ENCODE measurements at regions not wholly inside any gene's neighbourhood (a gene's known extent, or its start where the extent isn't known, plus 50 kb on each side); places are given as distances from the start of the nearest gene placed in this dataset.

DNA sequence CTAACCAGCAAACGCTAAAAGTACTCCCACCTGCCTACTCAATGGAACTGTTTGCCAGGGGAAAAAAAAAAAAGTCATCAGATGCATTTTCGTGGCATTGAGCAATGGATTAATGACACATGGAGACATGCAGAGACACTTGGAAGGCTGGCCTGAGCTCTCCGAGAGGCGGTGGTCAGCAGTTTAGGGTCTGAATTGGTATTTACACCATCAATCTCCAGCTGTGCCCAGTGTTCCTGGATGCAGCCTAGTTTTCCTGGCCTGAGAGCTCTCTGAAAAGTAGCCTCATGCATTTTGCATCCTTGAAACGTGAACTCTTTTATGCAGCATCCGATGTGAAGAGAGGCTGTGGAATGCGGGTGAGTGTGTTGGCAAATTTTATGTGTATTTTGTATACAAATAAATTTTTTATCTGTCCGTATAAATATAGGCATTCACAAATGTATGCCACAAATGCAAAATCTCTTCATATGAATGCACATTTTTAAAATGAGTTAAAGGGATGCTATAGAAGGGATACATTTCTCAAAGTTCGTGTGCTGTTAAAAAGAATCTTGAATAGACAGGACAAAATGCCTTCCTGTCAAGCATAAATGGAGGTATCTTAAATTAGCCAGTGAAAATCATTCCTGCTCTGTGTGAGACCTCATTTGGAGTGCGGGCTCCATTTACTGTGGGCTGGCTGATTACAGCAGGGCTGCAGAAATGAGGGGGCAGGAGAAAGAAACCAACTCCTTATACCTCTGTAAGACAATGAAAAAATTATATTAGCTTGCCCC is 137.7 kb upstream of the PFKP start:
- ATAC-seq (no peak), DNase-seq (no peak)
- Histone ChIP-seq H3K4me1 (peaks cover 0 to 9% of the 10 kb centered on the region in 2 donors), H3K9me3 (no peaks in the 10 kb centered on the region), H3K4me3 (no peak overlapping the region), H3K36me3 (no peaks in the 10 kb centered on the region), H3K27ac (no peak overlapping the region), H3K27me3 (peaks cover 0 to 24% of the 10 kb centered on the region in 2 donors)
- intact Hi-C loops (cut with DNase I) = loop anchor here in 1 of 2 donors (10.0 kb wide), 1 partner anchor 105 kb away; no protein-coding TSS in a partner anchor
- TF ChIP-seq, protein P1, sequence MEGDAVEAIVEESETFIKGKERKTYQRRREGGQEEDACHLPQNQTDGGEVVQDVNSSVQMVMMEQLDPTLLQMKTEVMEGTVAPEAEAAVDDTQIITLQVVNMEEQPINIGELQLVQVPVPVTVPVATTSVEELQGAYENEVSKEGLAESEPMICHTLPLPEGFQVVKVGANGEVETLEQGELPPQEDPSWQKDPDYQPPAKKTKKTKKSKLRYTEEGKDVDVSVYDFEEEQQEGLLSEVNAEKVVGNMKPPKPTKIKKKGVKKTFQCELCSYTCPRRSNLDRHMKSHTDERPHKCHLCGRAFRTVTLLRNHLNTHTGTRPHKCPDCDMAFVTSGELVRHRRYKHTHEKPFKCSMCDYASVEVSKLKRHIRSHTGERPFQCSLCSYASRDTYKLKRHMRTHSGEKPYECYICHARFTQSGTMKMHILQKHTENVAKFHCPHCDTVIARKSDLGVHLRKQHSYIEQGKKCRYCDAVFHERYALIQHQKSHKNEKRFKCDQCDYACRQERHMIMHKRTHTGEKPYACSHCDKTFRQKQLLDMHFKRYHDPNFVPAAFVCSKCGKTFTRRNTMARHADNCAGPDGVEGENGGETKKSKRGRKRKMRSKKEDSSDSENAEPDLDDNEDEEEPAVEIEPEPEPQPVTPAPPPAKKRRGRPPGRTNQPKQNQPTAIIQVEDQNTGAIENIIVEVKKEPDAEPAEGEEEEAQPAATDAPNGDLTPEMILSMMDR (IDR thresholded peaks at IDR 0.05) = no peak

DNA sequence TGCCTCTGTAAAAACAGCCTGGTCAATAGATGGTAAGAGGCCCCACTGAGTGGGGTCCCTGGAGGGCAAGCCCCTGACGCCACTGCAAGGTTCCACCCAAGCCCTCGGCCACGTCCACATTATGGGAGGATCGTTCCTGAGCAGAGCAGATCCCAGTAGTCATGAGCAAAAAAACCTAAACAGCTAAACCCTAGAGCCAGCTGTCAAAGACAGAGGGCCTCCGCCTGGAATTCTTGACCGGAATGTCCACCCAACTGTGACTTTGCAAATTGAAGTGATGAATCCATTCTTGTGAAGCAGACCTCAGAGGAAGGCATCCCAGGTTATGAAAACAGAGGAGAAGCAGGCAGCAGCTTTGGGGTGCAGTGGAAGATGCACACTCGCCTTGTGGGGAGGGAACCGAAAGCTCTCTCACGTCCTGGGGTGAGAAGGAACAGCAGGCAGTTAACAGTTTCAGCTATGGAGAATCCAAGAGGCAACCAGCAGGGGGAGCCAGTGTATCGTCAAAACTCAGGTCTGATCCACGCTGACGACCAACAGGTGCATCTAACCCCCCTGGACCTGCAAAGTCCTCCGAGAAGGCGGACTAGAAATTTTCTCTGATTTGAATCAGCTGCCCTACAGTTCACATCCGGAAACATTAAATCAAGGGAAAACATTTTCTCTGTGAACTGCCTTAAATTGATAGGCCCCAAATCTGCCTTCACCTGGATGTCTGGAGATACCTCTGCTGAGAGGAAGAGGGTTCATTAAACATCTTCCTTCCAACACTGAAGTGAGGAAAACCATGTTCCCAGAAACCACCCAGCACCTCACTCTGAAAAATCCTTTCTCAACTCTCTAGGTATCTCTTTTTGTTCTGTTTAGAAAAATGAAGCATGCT is 139.1 kb upstream of the PFKP start:
- peaks cover 0 to 9% of the 10 kb centered on the region in 2 donors for H3K4me1 ChIP-seq
- H3K9me3 ChIP-seq = no peaks in the 10 kb centered on the region
- H3K27ac ChIP-seq = no peak overlapping the region
- peak; percentile 90 for ATAC-seq
- TF ChIP-seq, protein P1 (IDR thresholded peaks at IDR 0.05) = peak; percentile 52 to 70
- H3K27me3 ChIP-seq = peaks cover 0 to 11% of the 10 kb centered on the region in 2 donors
- no peaks in the 10 kb centered on the region for H3K36me3 ChIP-seq
- intact Hi-C loops (cut with DNase I) = loop anchor here in 1 of 2 donors (10.0 kb wide), 1 partner anchor 107 kb away; no protein-coding TSS in a partner anchor
- DNase-seq = peak in 2 of 4 donors; percentile 46 to 51
- H3K4me3 ChIP-seq = no peak overlapping the region

DNA sequence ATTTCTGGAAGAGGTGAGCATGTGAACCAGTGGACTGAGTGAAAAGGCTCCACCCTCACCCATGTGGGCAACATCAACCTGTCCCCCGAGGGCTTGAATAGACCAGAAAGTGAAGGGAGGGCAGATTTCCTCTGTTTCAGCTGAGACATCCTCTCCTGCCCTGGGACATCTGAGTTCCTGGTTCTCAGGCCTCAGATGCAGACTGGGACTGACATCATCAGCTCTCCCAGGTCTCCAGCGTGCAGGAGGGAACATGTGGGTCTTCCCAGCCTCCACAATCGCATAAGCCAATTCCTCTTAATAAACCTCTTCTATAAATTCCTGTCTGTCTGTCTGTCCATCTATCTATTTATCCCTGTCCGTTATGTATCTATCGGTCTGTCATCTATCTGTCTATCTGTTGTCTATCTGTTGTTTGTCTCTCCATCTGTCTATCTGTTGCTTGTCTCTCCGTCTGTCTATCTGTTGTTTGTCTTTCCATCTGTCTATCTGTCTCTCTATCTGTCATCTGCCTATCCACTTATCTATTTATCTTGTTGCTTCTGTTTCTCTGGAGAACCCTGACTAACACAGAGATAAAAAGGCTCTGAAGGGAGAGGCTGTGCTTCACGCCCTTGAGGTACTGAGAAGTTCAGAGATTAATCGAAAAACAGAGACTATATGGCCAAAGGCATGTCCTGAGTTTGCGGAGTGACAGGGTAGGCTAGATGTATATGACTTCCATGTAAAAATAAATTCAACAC is 140.3 kb upstream of the PFKP start:
- Histone ChIP-seq H3K27ac (no peak overlapping the region), H3K36me3 (no peaks in the 10 kb centered on the region), H3K27me3 (peaks cover 0 to 21% of the 10 kb centered on the region in 2 donors), H3K9me3 (no peaks in the 10 kb centered on the region), H3K4me3 (no peak overlapping the region), H3K4me1 (peaks cover 0 to 9% of the 10 kb centered on the region in 2 donors)
- TF ChIP-seq, protein P1 (IDR thresholded peaks at IDR 0.05) = no peak
- ATAC-seq (no peak), DNase-seq (no peak)
- intact Hi-C loops (cut with DNase I) = loop anchor here in 1 of 2 donors (10.0 kb wide), 1 partner anchor 108 kb away; no protein-coding TSS in a partner anchor

DNA sequence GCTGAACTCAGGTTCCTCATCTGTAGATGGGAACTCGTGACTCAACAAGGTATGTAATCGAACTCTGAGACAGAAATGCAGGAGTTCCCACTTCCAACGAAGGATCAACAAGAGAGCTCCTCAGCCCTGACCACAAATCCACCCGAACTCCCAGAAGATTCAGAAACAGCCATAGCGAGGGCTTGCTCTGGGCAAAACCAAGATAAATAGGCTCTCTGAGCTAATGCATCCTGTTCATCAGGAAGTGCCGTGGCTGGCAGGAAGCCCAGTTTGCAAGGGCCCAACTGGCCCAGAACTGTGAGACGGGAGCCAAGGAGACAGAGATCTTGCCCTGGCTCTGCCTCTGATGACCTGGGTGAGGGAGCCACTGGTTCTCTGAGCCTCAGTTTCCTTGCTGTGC is 141.7 kb upstream of the PFKP start:
- Histone ChIP-seq H3K36me3 (no peaks in the 10 kb centered on the region), H3K4me1 (peaks cover 0 to 9% of the 10 kb centered on the region in 2 donors), H3K27ac (no peak overlapping the region), H3K4me3 (no peak overlapping the region), H3K27me3 (peaks cover 0 to 26% of the 10 kb centered on the region in 2 donors), H3K9me3 (no peaks in the 10 kb centered on the region)
- TF ChIP-seq, protein P1 (IDR thresholded peaks at IDR 0.05) = no peak
- ATAC-seq (peak; percentile 42), DNase-seq (peak in 2 of 4 donors; percentile 27 to 44)
- intact Hi-C loops (cut with DNase I) = loop anchor here in 1 of 2 donors (10.0 kb wide), 1 partner anchor 109 kb away; no protein-coding TSS in a partner anchor
